H1 (cell line): ENCODE measurements at regions not wholly inside any gene's neighbourhood (a gene's known extent, or its start where the extent isn't known, plus 50 kb on each side); places are given as distances from the start of the nearest gene placed in this dataset.

Experiments used
- CTCF ChIA-PET: fragments of 300-600 bp; sonication (Branson Sonifier 250); formaldehyde crosslinking; loops from one replicate; lab custom pipeline; 2021; ENCODE audit not compliant: partially characterized antibody; lab: Charles Lee
- POLR2A ChIA-PET: fragments of 300-600 bp; sonication (Branson Sonifier 250); formaldehyde crosslinking; loops from one replicate; lab custom pipeline; 2021; ENCODE audit warnings: inconsistent platforms; ENCODE audit not compliant: partially characterized antibody; lab: Charles Lee
- DNase-seq, 2 experiments: peaks; one replicate each; pipeline versions ENCODE4 v3.0.0 to v3.0.0-alpha.2; 2010 to 2022; ENCODE audit warnings: low spot score in 2 of 2, low read depth in 1 of 2, mixed read lengths in 1 of 2
- FAIRE-seq: peaks from 2 replicates; lab custom pipeline; 2011; peaks lifted over from hg19 to GRCh38; lab: Jason Lieb, UNC
- H2AFZ ChIP-seq: 2 replicates; pipeline ENCODE4 v1.8.1; 2012; ENCODE audit warnings: low read length, inconsistent platforms
- H2AK5ac ChIP-seq: 2 replicates; pipeline ENCODE4 v1.6.1; 2013; ENCODE audit warnings: low read depth, low read length
- H2BK120ac ChIP-seq: replicated peaks from 2 replicates; pipeline ENCODE3; 2013; ENCODE audit warnings: low read depth, low read length, inconsistent platforms
- H2BK12ac ChIP-seq: 2 replicates; pipeline ENCODE4 v1.6.1; 2013; ENCODE audit warnings: low read depth, low read length
- H2BK15ac ChIP-seq: 2 replicates; pipeline ENCODE4 v1.6.1; 2013; ENCODE audit warnings: low read length
- H2BK20ac ChIP-seq: 2 replicates; pipeline ENCODE4 v1.6.1; 2013; ENCODE audit warnings: low read length
- H2BK5ac ChIP-seq: 2 replicates; pipeline ENCODE4 v1.6.1; 2013; ENCODE audit warnings: low read depth, low read length
- H3K14ac ChIP-seq: 2 replicates; pipeline ENCODE4 v1.6.1; 2013; ENCODE audit warnings: inconsistent platforms; ENCODE audit not compliant: insufficient read length
- H3K18ac ChIP-seq: 2 replicates; pipeline ENCODE4 v1.6.1; 2013; ENCODE audit warnings: low read length; ENCODE audit errors: extremely low read depth
- H3K23ac ChIP-seq: 2 replicates; pipeline ENCODE4 v1.6.1; 2013; ENCODE audit warnings: inconsistent platforms; ENCODE audit not compliant: insufficient read length
- H3K23me2 ChIP-seq: 2 replicates; pipeline ENCODE4 v1.6.1; 2013; ENCODE audit warnings: low read depth, low read length
- H3K27ac ChIP-seq: 2 replicates; pipeline ENCODE4 v1.6.1; 2011; ENCODE audit warnings: low read depth, low read length, inconsistent platforms
- H3K27me3 ChIP-seq, 4 experiments: replicated peaks in 1 of 4; 1 replicate in 1 of 4; 2 replicates in 3 of 4; pipeline versions ENCODE4 v1.6.1 to v1.8.1; 2011 to 2013; ENCODE audit warnings: low read length in 3 of 4, mild to moderate bottlenecking in 3 of 4, inconsistent platforms in 2 of 4, mixed read lengths in 2 of 4, moderate library complexity in 1 of 4; ENCODE audit not compliant: control insufficient read depth in 3 of 4, insufficient read depth in 3 of 4; ENCODE audit errors: extremely low read depth in 1 of 4
- H3K36me3 ChIP-seq, 4 experiments: 2 replicates each; pipeline versions ENCODE4 v1.6.1 to v1.8.1; 2011 to 2013; ENCODE audit warnings: mild to moderate bottlenecking in 4 of 4, low read length in 3 of 4, moderate library complexity in 2 of 4, control low read depth in 1 of 4, inconsistent platforms in 1 of 4; ENCODE audit not compliant: insufficient read depth in 4 of 4, control insufficient read depth in 2 of 4
- H3K4ac ChIP-seq: replicated peaks from 2 replicates; pipeline ENCODE3; 2013; ENCODE audit warnings: low read length, low read depth, mixed read lengths, inconsistent platforms; ENCODE audit not compliant: insufficient read length
- H3K4me1 ChIP-seq, 4 experiments: replicated peaks in 1 of 4; 1 replicate in 1 of 4; 2 replicates in 3 of 4; pipeline versions ENCODE4 v1.6.1 to v1.8.1; 2011 to 2013; ENCODE audit warnings: low read length in 3 of 4, inconsistent platforms in 2 of 4, mixed read lengths in 1 of 4; ENCODE audit not compliant: insufficient read depth in 4 of 4, control insufficient read depth in 3 of 4
- H3K4me2 ChIP-seq, 2 experiments: 2 replicates each; pipeline versions ENCODE4 v1.6.1 to v1.8.1; 2011 to 2013; ENCODE audit warnings: low read depth in 2 of 2, low read length in 2 of 2, control low read depth in 1 of 2, inconsistent platforms in 1 of 2, mild to moderate bottlenecking in 1 of 2; ENCODE audit not compliant: insufficient read depth in 1 of 2
- H3K4me3 ChIP-seq, 4 experiments: fragments of 200-600, 300-600 bp in 1 of 4; sonication (generic), shearing (Covaris generic), sonication (Bioruptor Twin) in 1 of 4; 2 replicates each; pipeline versions ENCODE4 v1.5.1 to v1.8.1; 2011 to 2016; ENCODE audit warnings: low read length in 4 of 4, low read depth in 3 of 4, control low read depth in 2 of 4, inconsistent platforms in 2 of 4, mild to moderate bottlenecking in 2 of 4, mixed read lengths in 1 of 4, moderate library complexity in 1 of 4; ENCODE audit not compliant: insufficient read depth in 2 of 4; ENCODE audit errors: extremely low read depth in 1 of 4
- H3K56ac ChIP-seq: replicated peaks from 2 replicates; pipeline ENCODE3; 2013; ENCODE audit warnings: low read depth, mild to moderate bottlenecking, mixed read lengths, low read length, inconsistent platforms; ENCODE audit not compliant: insufficient read length
- H3K79me1 ChIP-seq: 2 replicates; pipeline ENCODE4 v1.6.1; 2013; ENCODE audit warnings: low read depth, low read length, control low read depth
- H3K79me2 ChIP-seq, 2 experiments: 2 replicates each; pipeline versions ENCODE4 v1.6.1 to v1.8.1; 2012 to 2013; ENCODE audit warnings: low read length in 2 of 2, mild to moderate bottlenecking in 2 of 2, inconsistent platforms in 1 of 2; ENCODE audit not compliant: insufficient read depth in 2 of 2, control insufficient read depth in 1 of 2
- H3K9ac ChIP-seq, 4 experiments: replicated peaks in 1 of 4; 1 replicate in 1 of 4; 2 replicates in 3 of 4; pipeline versions ENCODE4 v1.6.1 to v1.8.1; 2011 to 2013; ENCODE audit warnings: low read depth in 3 of 4, low read length in 3 of 4, control low read depth in 2 of 4, mild to moderate bottlenecking in 2 of 4, moderate library complexity in 2 of 4, inconsistent platforms in 1 of 4; ENCODE audit errors: extremely low read depth in 1 of 4
- H3K9me3 ChIP-seq, 2 experiments: 2 replicates each; pipeline versions ENCODE4 v1.6.1 to v1.8.1; 2012 to 2013; ENCODE audit warnings: mild to moderate bottlenecking in 2 of 2, moderate library complexity in 2 of 2, control low read depth in 1 of 2, inconsistent platforms in 1 of 2, low read depth in 1 of 2, low read length in 1 of 2, mixed read lengths in 1 of 2; ENCODE audit not compliant: insufficient read depth in 2 of 2
- H4K20me1 ChIP-seq, 2 experiments: replicated peaks in 1 of 2; 2 replicates each; pipeline versions ENCODE3 to v1.8.1; 2011 to 2013; ENCODE audit warnings: inconsistent platforms in 2 of 2, low read length in 2 of 2, mild to moderate bottlenecking in 1 of 2; ENCODE audit not compliant: insufficient read depth in 2 of 2, control insufficient read depth in 1 of 2
- H4K5ac ChIP-seq: 2 replicates; pipeline ENCODE4 v1.6.1; 2013; ENCODE audit warnings: low read length, low read depth, mixed read lengths, inconsistent platforms; ENCODE audit not compliant: insufficient read length
- H4K8ac ChIP-seq: 2 replicates; pipeline ENCODE4 v1.8.0; 2013; ENCODE audit warnings: mild to moderate bottlenecking, moderate library complexity, low read length, inconsistent platforms; ENCODE audit not compliant: insufficient read depth; ENCODE audit errors: extremely low read depth
- H4K91ac ChIP-seq: replicated peaks from 2 replicates; pipeline ENCODE3; 2013; ENCODE audit warnings: low read length, mixed read lengths, inconsistent platforms; ENCODE audit not compliant: insufficient read length
- CHD1 ChIP-seq: IDR thresholded peaks from 2 replicates; pipeline ENCODE4 v1.6.1; 2012; ENCODE audit warnings: low read depth, low read length, improper control_type of control experiment
- CTCF ChIP-seq, 3 experiments: IDR thresholded peaks; 1 replicate in 2 of 3; 2 replicates in 1 of 3; pipeline versions ENCODE4 v1.5.1 to v1.6.1; 2011; ENCODE audit warnings: low read length in 3 of 3, mild to moderate bottlenecking in 3 of 3, inconsistent platforms in 2 of 3, low read depth in 1 of 3, moderate library complexity in 1 of 3; ENCODE audit not compliant: insufficient read depth in 1 of 3; ENCODE audit errors: control extremely low read depth in 1 of 3
- GTF2F1 ChIP-seq: IDR thresholded peaks from 2 replicates; pipeline ENCODE4 v1.6.1; 2012; ENCODE audit warnings: low read depth, low read length, improper control_type of control experiment, borderline replicate concordance
- KDM5A ChIP-seq: fragments of 200-600 bp; IDR thresholded peaks from 2 replicates; pipeline ENCODE4 v1.7.1; 2012; ENCODE audit warnings: mild to moderate bottlenecking, low read length, inconsistent platforms, mixed read lengths
- NANOG ChIP-seq: IDR thresholded peaks from 2 replicates; pipeline ENCODE4 v1.6.1; 2011; ENCODE audit warnings: low read length, low read depth, mild to moderate bottlenecking, inconsistent platforms; ENCODE audit not compliant: insufficient read depth, poor library complexity, severe bottlenecking
- SP2 ChIP-seq: IDR thresholded peaks from 2 replicates; pipeline ENCODE4 v1.6.1; 2012; ENCODE audit warnings: mild to moderate bottlenecking, low read length, inconsistent platforms
- SP4 ChIP-seq: IDR thresholded peaks from 2 replicates; pipeline ENCODE4 v1.6.1; 2012; ENCODE audit warnings: low read length, inconsistent platforms
- TBP ChIP-seq: IDR thresholded peaks from 2 replicates; pipeline ENCODE4 v1.6.1; 2011; ENCODE audit warnings: low read depth, low read length, improper control_type of control experiment
- USF2 ChIP-seq: IDR thresholded peaks from 2 replicates; pipeline ENCODE4 v1.6.1; 2011; ENCODE audit warnings: low read length, improper control_type of control experiment
- WGBS, 2 experiments: shearing (Covaris generic) in 1 of 2; methylation state at CpG; one replicate each; pipeline versions ENCODE4 v1.1.6 to v1.1.7; 2013 to 2015; ENCODE audit warnings: low lambda C conversion rate in 2 of 2, mixed read lengths in 2 of 2, inconsistent platforms in 1 of 2, low coverage in 1 of 2, missing lambda C conversion rate in 1 of 2; ENCODE audit not compliant: insufficient replicate concordance in 2 of 2, insufficient coverage in 1 of 2, insufficient read length in 1 of 2; ENCODE audit errors: extremely low coverage in 1 of 2, missing lambda C conversion rate in 1 of 2; 5-methylcytosine and 5-hydroxymethylcytosine counted together

- no peak overlapping the region for H4K8ac ChIP-seq
- H3K9me3 ChIP-seq = no peaks in the 10 kb centered on the region
- H3K4ac ChIP-seq = no peak overlapping the region
- no peak overlapping the region for H2BK20ac ChIP-seq
- H3K27me3 ChIP-seq = no peaks in the 10 kb centered on the region
- 88% methylated on average over 1 of the region's 1 CpG; no CpG with 5 or more reads in 1 of the 2 experiments for WGBS, 2 experiments
- no peaks in the 10 kb centered on the region for H3K36me3 ChIP-seq
- H3K4me2 ChIP-seq = no peak overlapping the region
- no peaks in the 10 kb centered on the region for H3K79me1 ChIP-seq
- POLR2A ChIA-PET = no interaction called here
- H3K4me3 ChIP-seq = no peak overlapping the region
- no peak overlapping the region for H2BK15ac ChIP-seq
- H2BK120ac ChIP-seq = no peak overlapping the region
- FAIRE-seq = no peak
- no peak overlapping the region for H2AFZ ChIP-seq
- no peak overlapping the region for H2BK12ac ChIP-seq
- no peak overlapping the region for H2AK5ac ChIP-seq
- no peak overlapping the region for H3K9ac ChIP-seq
- no peaks in the 10 kb centered on the region for H3K4me1 ChIP-seq
- no peak overlapping the region for H3K23ac ChIP-seq
- no peaks in the 10 kb centered on the region for H4K20me1 ChIP-seq
- no peak overlapping the region for H3K18ac ChIP-seq
- H3K79me2 ChIP-seq = no peaks in the 10 kb centered on the region
- no peak overlapping the region for H3K56ac ChIP-seq
- H3K23me2 ChIP-seq = no peaks in the 10 kb centered on the region
- no peak overlapping the region for H4K5ac ChIP-seq
- no peak overlapping the region for H3K27ac ChIP-seq
- no peak for DNase-seq
- H4K91ac ChIP-seq = no peak overlapping the region
- CTCF ChIA-PET = interaction anchor here (1.3 kb wide), 1 partner anchor 30 kb away, joined by 3 read pairs; no protein-coding TSS in a partner anchor
- H2BK5ac ChIP-seq = no peak overlapping the region
- H3K14ac ChIP-seq = no peak overlapping the region
- no peak for TF ChIP-seq CHD1
- no peak for TF ChIP-seq USF2
- no peak for TF ChIP-seq SP4
- no peak for TF ChIP-seq GTF2F1
- no peak for TF ChIP-seq TBP
- no peak for TF ChIP-seq SP2
- TF ChIP-seq NANOG = no peak
- TF ChIP-seq CTCF (IDR thresholded peaks at IDR 0.05; ENCODE audit: control extremely low read depth in 1 of 3, insufficient read depth in 1 of 3, low read depth in 1 of 3, low read length in 3 of 3) = no peak
- TF ChIP-seq KDM5A = no peak
Observed at GRCh38 chr4:152110780-152111179, 350.0 kb upstream of the GATB start.
